ENCODE measurements at regions not wholly inside any gene's neighbourhood (a gene's known extent, or its start where the extent isn't known, plus 50 kb on each side); places are given as distances from the start of the nearest gene placed in this dataset.

GRCh38 chr17:72531729-72532128 is 410.9 kb downstream of the SOX9 start:
- no peak for TF ChIP-seq POU6F1 (CRISPR knock-in tag; IDR thresholded peaks at IDR 0.05; ENCODE audit: borderline replicate concordance, low read depth)
- TF ChIP-seq PATZ1 (CRISPR knock-in tag; IDR thresholded peaks at IDR 0.05; ENCODE audit: borderline replicate concordance): no peak
- no peak for TF ChIP-seq ZNF70 (CRISPR knock-in tag; IDR thresholded peaks at IDR 0.05)
- no peak for TF ChIP-seq ESRRG (CRISPR knock-in tag; IDR thresholded peaks at IDR 0.05)
- TF ChIP-seq PPARA (CRISPR knock-in tag; IDR thresholded peaks at IDR 0.05; ENCODE audit: borderline replicate concordance): no peak
- TF ChIP-seq TOX (CRISPR knock-in tag; IDR thresholded peaks at IDR 0.05; ENCODE audit: borderline replicate concordance): no peak
- no peak for TF ChIP-seq RARB (CRISPR knock-in tag; IDR thresholded peaks at IDR 0.05)
- TF ChIP-seq SNAI2 (CRISPR knock-in tag; IDR thresholded peaks at IDR 0.05): no peak
- no peak for TF ChIP-seq CSRNP3 (CRISPR knock-in tag; IDR thresholded peaks at IDR 0.05)
- TF ChIP-seq ZFP30 (CRISPR knock-in tag; IDR thresholded peaks at IDR 0.05): no peak
